GM21723 (cell line): ENCODE measurements at regions not wholly inside any gene's neighbourhood (a gene's known extent, or its start where the extent isn't known, plus 50 kb on each side); places are given as distances from the start of the nearest gene placed in this dataset.

ENCODE experiments used
- ATAC-seq: cut with Tn5 transposase; IDR thresholded peaks from one replicate; pipeline ENCODE4 v1.9.1; 2021; ENCODE audit warnings: mild to moderate bottlenecking, moderate library complexity; ENCODE audit not compliant: unreplicated experiment

DNA sequence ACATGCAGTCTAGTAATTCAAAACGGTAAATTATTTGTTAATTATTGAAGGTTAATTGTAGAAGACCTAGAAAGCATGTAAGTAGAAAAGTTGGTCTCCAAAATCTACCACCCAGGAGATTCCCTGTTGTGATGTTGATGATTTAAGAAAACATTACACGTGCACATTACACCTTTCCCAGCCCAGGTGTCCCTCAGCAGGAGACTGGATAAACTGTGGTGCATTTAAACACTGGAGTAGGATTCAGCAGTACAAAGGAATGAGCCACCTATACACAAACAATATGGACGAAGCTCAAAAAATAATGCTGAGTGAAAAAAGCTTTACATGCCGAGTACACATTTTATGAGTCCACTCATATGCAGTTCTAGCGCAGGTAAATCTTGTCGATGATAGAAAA, 109.0 kb upstream of the STARD3NL start:
- ATAC-seq, result no peak

DNA sequence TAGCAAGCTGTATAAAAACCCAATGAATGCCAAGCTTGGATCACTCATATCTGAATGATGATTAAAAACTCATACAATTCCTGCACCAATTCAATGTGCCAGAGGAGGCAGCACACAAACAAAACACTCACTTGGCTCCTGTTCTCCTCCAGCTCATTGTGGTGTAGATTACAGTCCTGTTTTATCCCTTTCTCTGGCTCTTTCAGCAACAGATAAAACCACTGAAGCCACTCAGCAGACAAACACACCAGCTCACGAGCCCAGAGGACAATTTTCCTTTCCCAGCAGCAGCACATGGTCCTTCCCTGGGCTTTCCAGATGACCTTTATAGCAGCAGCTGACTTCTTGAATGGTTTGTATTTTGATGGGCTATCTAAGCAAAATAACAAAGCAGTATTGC, 107.3 kb upstream of the STARD3NL start:
- no peak for ATAC-seq

DNA sequence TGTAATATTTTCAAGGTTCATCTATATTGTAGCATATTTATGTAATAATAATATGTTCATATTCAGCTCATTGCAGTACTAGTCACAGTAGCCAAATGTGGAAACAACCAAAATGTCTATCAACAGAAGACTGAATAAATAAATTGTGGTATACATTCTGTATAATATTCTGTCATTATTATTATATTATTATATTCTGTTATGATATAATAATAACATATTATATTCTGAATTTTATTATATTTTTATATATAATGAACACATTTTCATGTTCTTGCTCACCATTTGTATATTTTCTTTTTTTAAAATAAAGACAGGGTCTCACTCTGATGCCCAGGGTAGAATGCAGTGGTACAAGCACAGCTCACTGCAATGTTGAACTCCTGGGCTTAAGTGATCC, 91.2 kb upstream of the STARD3NL start:
- ATAC-seq, result no peak

DNA sequence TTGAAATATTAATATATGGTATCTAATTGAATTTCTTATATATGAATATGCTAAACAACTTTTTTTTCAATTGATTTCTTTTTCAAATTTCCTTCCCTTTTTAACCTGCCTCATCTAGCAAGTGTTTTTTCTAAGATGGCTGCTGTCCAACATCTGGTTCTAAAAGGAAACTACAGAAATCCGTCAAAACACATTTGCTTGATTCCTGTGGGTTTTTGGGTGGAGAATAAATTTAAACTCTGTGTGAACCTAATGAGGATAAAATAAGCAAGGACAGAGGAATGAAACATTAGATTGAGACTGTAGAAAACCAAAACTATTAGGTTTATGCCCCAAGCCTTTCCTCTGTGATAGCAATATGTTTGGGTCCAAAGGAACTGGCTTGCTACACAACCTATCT, 75.5 kb upstream of the STARD3NL start:
- ATAC-seq, result no peak

GRCh38 chr7:38105874-38106483, 72.1 kb upstream of the STARD3NL start:
- ATAC-seq, result peak; percentile 69

DNA sequence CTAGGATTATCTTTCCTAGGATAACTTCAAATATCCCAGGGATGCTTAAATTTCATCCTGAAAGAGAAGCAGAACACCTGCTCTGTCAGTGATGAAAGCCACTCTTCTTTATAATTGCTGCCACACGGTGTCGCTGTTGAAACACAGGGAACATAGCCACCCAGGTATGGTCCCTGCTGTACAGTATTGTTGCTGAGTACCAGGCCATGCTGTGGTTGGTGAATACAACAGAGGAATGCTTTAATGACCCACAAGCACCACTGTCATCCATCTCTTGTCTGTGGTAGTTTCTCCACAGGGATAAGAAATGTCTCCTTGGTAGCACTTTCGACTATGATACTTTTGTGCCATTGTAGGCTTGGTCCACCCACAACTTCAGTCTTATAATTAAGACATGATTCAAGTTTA, 70.6 kb upstream of the STARD3NL start:
- peak; percentile 85 for ATAC-seq

GRCh38 chr7:38112075-38112474, 66.0 kb upstream of the STARD3NL start:
- ATAC-seq, result no peak

- ATAC-seq, result no peak
These were observed 58.0 kb upstream of the STARD3NL start for GRCh38 chr7:38120076-38120475.

DNA sequence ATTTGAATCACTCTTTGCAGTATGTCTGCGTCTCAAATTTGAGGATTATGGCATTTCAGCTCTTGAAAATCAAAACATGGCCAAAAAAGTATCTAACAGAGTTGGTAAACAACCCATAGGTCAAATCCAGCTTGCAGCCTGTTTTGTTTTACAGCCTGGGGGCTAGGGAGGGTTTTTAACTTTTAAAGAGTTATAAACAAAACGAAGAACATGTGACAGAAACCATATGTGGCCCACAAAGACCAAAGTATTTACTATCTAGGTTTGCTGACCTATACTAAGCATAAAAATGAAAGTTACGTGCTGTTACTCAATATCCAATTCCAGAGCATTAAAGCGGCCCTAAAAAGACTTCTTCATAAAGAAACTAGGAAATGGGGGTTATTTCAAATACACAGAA, 55.5 kb upstream of the STARD3NL start:
- ATAC-seq, result no peak

- no peak for ATAC-seq
These were observed 54.6 kb upstream of the STARD3NL start for GRCh38 chr7:38123494-38123893.

- ATAC-seq, result no peak
These were observed 50.5 kb upstream of the STARD3NL start for GRCh38 chr7:38127216-38128207.
